ENCODE measurements at regions not wholly inside any gene's neighbourhood (a gene's known extent, or its start where the extent isn't known, plus 50 kb on each side); places are given as distances from the start of the nearest gene placed in this dataset.

DNA sequence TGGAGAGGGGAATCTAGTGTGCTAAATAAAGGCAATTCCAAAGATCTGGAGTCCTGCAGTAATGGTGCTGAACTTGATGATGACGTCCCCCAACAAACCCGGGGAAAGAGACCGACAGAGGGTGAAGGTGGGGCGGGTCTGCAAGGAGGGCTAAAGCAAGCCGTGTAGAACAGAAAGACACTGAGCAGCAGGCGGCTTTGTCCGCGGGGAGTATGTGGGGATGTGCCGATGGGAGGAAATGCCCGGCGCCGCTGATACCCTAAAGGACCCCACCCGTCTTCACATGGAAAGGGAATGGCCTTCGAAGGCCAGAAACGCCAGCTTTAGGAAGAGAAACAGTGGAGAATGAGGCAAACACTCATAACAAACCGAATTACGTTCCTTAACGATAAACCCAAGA, 528.9 kb downstream of the ZNF674 start:
- Histone ChIP-seq H3K27me3 (ENCODE audit: control insufficient read depth in 2 of 2, insufficient read depth in 2 of 2, low read length in 2 of 2) (no peaks in the 10 kb centered on the region), H3K9me3 (replicated peaks; ENCODE audit: control insufficient read depth, insufficient read depth, low read length) (no peaks in the 10 kb centered on the region), H3K36me3 (ENCODE audit: control insufficient read depth in 2 of 2, extremely low read depth in 1 of 2, insufficient read depth in 2 of 2, low read length in 2 of 2) (no peaks in the 10 kb centered on the region), H3K9me1 (replicated peaks; ENCODE audit: control insufficient read depth, extremely low read depth, insufficient read depth, low read length) (no peaks in the 10 kb centered on the region), H3K4me2 (ENCODE audit: insufficient read depth, low read length) (no peak overlapping the region), H2AFZ (ENCODE audit: low read depth, low read length) (no peak overlapping the region), H3K4me3 (replicated peaks in 1 of 3; ENCODE audit: insufficient read depth in 1 of 3, low read depth in 1 of 3, low read length in 3 of 3) (no peak overlapping the region), H3K79me2 (ENCODE audit: control insufficient read depth, insufficient read depth, low read length) (no peaks in the 10 kb centered on the region), H3K4me1 (ENCODE audit: control insufficient read depth, extremely low read depth, insufficient read depth, low read length) (no peaks in the 10 kb centered on the region), H3K9ac (replicated peaks; ENCODE audit: extremely low read depth, insufficient read depth, low read length) (no peak overlapping the region), H3K27ac (ENCODE audit: insufficient read depth, low read depth, low read length) (no peak overlapping the region), H4K20me1 (replicated peaks; ENCODE audit: control insufficient read depth, extremely low read depth, insufficient read depth, low read length) (no peaks in the 10 kb centered on the region)
- no TSS peak for BruUV-seq (replicated peaks)
- intact Hi-C loops (cut with micrococcal nuclease), result no loop called here
- ChIA-PET CTCF (no interaction called here), POLR2A (no interaction called here)
- FAIRE-seq, result no peak
- DNase-seq (ENCODE audit: low read depth, low spot score), result no peak
- dilution Hi-C loops (cut with MboI; ENCODE audit: extremely low pct_ligation_motif_present, low sequenced_read_pairs), result no loop called here
- TF ChIP-seq GATA2 (IDR thresholded peaks at IDR 0.05; ENCODE audit: insufficient read depth, insufficient read length, low read depth, low read length), result no peak
- no peak for TF ChIP-seq MAX (IDR thresholded peaks at IDR 0.05; ENCODE audit: insufficient read depth, insufficient read length)
- TF ChIP-seq POLR2A (IDR thresholded peaks at IDR 0.05; ENCODE audit: low read depth, low read length), result no peak
- no peak for TF ChIP-seq FOS (IDR thresholded peaks at IDR 0.05; ENCODE audit: borderline replicate concordance, insufficient read depth, low read length)
- no peak for TF ChIP-seq JUN (IDR thresholded peaks at IDR 0.05; ENCODE audit: borderline replicate concordance, insufficient read depth, insufficient read length, low read depth)
- TF ChIP-seq EZH2 (IDR thresholded peaks at IDR 0.05; ENCODE audit: borderline replicate concordance, low read depth, low read length, severe bottlenecking), result no peak
- no peak for TF ChIP-seq POLR2AphosphoS5 (IDR thresholded peaks at IDR 0.05; ENCODE audit: insufficient read depth, low read depth, low read length)
- TF ChIP-seq MYC (IDR thresholded peaks at IDR 0.05; ENCODE audit: low read depth, low read length), result no peak
- TF ChIP-seq, protein P1, sequence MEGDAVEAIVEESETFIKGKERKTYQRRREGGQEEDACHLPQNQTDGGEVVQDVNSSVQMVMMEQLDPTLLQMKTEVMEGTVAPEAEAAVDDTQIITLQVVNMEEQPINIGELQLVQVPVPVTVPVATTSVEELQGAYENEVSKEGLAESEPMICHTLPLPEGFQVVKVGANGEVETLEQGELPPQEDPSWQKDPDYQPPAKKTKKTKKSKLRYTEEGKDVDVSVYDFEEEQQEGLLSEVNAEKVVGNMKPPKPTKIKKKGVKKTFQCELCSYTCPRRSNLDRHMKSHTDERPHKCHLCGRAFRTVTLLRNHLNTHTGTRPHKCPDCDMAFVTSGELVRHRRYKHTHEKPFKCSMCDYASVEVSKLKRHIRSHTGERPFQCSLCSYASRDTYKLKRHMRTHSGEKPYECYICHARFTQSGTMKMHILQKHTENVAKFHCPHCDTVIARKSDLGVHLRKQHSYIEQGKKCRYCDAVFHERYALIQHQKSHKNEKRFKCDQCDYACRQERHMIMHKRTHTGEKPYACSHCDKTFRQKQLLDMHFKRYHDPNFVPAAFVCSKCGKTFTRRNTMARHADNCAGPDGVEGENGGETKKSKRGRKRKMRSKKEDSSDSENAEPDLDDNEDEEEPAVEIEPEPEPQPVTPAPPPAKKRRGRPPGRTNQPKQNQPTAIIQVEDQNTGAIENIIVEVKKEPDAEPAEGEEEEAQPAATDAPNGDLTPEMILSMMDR (IDR thresholded peaks at IDR 0.05; ENCODE audit: extremely low read depth in 1 of 2, insufficient read depth in 1 of 2, low read depth in 1 of 2, low read length in 2 of 2), result no peak
